Stimulated activated naive CD4-positive, alpha-beta T cell treated with Interleukin-2 at 50 U/mL for 16 hours (primary cell): ENCODE measurements at regions not wholly inside any gene's neighbourhood (a gene's known extent, or its start where the extent isn't known, plus 50 kb on each side); places are given as distances from the start of the nearest gene placed in this dataset.
"Not testable (repeated sequence)": the region's sequence is repeated elsewhere in the genome, so short reads cannot be mapped to it uniquely, and the experiment has no call there.

Source experiments
- DNase-seq: peaks from one replicate; lab custom pipeline; 2025; lab: John Stamatoyannopoulos, UW

- DNase-seq, result no peak
These were observed 2373.8 kb upstream of the ACO1 start for GRCh38 chr9:30010691-30011090.

GRCh38 chr9:30012622-30013021, 2371.8 kb upstream of the ACO1 start:
- no peak for DNase-seq

GRCh38 chr9:30015073-30015472, 2369.4 kb upstream of the ACO1 start:
- DNase-seq, result no peak

GRCh38 chr9:30020161-30020560, 2364.3 kb upstream of the ACO1 start:
- no peak for DNase-seq

GRCh38 chr9:30035761-30036160, 2348.7 kb upstream of the ACO1 start:
- no peak for DNase-seq

- no peak for DNase-seq
These were observed 2347.9 kb upstream of the ACO1 start for GRCh38 chr9:30036558-30036957.

- DNase-seq, result no peak
These were observed 2344.7 kb upstream of the ACO1 start for GRCh38 chr9:30039712-30040111.

GRCh38 chr9:30048396-30048795, 2336.0 kb upstream of the ACO1 start:
- DNase-seq, result no peak

- DNase-seq, result no peak
These were observed 2326.0 kb upstream of the ACO1 start for GRCh38 chr9:30058463-30058862.

- DNase-seq, result no peak
These were observed 2323.5 kb upstream of the ACO1 start for GRCh38 chr9:30060976-30061375.

GRCh38 chr9:30065888-30066287, 2318.6 kb upstream of the ACO1 start:
- DNase-seq, result no peak

DNA sequence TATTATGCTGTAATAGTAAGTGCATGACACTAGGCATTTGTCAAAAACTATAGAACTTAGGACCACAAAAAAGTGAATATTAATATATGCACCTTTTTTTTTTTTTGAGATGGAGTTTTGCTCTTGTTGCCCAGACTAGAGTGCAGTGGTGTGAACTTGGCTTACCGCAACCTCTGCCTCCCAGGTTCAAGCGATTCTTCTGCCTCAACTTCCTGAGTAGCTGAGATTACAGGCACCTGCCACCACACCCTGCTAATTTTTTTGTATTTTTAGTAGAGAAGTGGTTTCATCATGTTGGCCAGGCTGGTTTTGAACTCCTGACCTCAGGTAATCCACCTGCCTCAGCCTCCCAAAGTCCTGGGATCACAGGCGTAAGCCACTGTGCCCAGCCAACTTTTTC, 2315.2 kb upstream of the ACO1 start:
- not testable (repeated sequence) for DNase-seq

- no peak for DNase-seq
These were observed 2309.4 kb upstream of the ACO1 start for GRCh38 chr9:30075022-30075421.

DNA sequence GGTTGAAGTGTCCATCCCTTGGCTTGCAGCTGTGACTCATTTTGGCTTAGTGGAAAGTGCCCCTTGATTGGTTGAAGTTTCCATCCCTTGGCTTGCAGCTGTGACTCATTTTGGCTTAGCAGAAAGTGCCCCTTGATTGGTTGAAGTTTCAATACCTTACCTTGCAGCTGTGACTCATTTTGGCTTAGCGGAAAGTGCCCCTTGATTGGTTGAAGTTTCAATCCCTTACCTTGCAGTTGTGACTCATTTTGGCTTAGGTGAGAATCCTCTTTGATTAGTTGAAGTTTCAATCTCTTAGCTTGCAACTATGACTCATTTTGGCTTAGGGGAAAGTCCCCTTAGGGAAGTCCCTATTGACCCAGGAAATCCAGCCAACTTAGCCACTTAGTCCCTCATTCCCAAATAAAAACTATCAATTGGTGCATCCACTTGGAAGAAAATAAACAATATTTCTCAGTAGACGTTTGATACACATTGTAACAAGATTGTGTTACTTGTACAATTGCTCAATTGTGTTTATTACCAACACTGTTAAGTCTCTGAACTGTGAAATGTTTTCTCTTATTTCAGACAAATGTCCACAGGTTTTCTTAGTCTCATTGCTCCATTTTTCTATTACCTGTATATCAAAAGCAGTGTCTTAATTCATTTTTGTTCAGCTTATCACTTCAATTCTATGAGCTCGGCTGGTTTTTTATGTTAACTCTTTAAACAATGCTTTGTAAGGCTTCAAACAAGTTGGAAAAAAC, 2308.8 kb upstream of the ACO1 start:
- DNase-seq, result peak; percentile 41

GRCh38 chr9:30078195-30078594, 2306.2 kb upstream of the ACO1 start:
- no peak for DNase-seq

DNA sequence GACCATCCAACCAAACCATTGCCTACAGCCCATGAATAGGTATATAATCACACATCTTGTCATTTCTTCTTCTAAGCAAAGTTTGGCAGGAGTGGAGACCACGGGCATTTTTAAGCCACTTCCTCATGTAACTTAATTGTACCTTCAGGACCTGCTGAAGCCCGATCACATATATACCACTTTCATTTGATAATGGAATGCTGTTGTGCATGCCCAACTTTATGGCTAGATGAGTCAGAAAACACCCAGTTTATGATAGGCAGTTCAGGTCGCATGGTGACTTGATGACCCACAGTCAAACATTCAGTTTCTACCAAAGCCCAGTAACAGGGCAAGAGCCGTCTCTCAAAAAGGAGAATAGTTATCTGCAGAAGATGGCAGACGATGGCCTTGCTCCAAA, 2295.0 kb upstream of the ACO1 start:
- DNase-seq, result no peak

DNA sequence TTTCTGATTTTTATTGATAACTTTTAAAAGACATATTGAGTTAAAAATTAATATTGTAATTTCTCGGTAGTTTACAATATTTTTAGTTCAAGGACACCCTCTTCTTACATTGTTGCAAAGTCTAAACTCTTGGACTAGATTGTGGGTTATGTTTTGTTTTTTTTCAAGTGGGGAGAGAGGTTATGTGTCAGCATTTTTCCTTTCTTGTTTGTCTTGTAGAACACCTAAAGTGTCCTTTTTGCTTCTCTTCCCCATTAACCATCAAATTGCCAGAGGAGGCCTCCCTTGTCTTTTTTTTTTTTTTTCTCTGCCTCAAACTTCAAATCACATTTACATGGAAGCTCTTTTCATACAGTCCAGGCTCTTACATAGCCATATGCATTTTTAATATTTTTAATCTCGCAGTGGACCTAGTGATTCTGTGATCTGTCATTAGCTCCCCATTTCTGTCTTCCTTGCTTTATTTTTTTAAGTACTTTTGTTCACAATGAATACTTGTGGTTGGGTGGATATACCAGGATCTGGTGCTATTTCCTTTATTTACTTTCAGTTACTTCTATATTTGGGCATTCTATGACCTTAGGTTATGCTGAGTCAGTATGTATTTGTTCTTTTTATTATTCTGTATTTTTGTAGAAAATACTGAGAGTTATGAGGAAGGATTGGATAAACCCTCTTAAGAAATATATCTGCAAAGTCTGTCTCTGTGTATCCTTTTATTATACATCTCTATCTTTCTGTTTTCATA, 2280.6 kb upstream of the ACO1 start:
- no peak for DNase-seq

DNA sequence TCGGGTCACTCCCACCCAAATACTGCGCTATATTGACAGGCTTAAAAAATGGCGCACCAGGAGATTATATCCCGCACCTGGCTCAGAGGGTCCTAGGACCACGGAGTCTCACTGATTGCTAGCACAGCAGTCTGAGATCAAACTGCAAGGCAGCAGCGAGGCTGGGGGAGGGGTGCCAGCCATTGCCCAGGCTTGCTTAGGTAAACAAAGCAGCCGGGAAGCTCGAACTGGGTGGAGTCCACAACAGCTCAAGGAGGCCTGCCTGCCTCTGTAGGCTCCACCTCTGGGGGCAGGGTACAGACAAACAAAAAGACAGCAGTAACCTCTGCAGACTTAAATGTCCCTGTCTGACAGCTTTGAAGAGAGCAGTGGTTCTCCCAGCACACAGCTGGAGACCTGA, 2277.3 kb upstream of the ACO1 start:
- not testable (repeated sequence) for DNase-seq

DNA sequence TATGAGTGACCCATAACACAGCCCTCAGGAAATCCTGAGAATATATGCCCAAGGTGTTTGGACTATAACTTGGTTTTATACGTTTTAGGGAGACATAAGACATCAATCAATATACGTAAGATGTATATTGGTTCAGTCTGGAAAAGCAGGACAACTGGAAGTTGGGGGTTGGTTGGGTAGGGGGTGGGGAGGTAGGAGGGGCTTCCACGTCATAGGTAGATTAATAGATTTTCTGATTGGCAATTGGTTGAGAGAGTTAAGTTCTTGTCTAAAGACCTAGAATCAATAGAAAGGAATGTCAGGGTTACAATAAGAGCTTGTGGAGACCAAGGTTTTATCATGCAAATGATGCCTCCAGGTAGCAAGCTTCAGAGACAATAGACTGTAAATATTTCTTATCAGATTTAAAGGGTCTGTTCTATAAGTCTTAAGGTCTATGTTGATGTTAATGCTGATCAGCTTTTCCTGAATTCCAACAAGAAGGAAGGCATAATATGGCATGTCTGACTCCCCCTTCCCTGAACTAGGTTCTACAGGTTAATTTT, 2267.7 kb upstream of the ACO1 start:
- no peak for DNase-seq

- DNase-seq, result no peak
These were observed 2263.8 kb upstream of the ACO1 start for GRCh38 chr9:30120666-30121065.

DNA sequence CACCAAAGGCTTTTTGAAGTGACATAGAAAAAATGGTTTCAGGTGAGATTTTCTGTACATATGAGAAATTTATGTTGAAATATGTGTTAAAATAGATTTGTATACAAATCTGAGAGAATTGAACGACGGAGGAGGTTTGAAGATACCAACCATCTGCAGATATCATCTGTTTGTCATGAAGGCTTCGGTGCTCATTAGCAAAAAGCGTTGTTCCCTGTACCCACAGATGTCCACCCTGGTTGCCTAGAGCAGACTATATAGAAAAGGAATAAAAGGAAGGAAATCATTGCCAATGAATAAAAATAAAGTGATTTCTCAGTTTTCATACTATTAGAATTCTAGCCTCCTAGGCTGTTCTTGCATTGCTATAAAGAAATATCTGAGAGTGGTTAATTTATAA, 2262.8 kb upstream of the ACO1 start:
- DNase-seq, result no peak

DNA sequence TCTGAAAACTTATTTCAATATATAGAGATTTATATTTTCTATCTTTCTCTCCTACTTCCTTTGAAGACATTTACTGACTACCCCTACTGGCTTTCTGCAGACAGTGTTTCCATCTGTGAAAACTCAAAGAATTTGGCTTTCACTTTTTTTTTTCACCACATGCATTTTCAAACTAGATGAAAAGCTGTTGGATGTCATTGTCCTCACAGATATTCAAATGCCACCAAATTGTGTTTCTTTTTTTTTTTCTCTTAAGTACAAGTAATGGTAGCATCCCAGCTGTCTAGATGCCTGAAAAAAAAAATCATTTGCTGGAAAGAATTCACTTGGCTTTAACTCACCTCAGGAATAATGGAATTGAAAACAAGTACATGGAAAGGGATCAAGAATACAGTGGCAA, 2258.6 kb upstream of the ACO1 start:
- DNase-seq, result no peak

- DNase-seq, result no peak
These were observed 2257.1 kb upstream of the ACO1 start for GRCh38 chr9:30127371-30127770.
